DND-41 (cell line): ENCODE measurements at regions not wholly inside any gene's neighbourhood (a gene's known extent, or its start where the extent isn't known, plus 50 kb on each side); places are given as distances from the start of the nearest gene placed in this dataset.

Experiments used
- ATAC-seq: fragments of 200-7000 bp; cut with Tn5 transposase; 3 replicates; pipeline ENCODE4 v1.9.1; 2021; ENCODE audit warnings: low read depth; ENCODE audit not compliant: insufficient read depth
- DNase-seq: peaks from one replicate; pipeline ENCODE4 v3.0.0-alpha.2; 2020
- H2AFZ ChIP-seq: 2 replicates; pipeline ENCODE4 v1.6.0; 2012; ENCODE audit warnings: low read depth, low read length
- H3K27ac ChIP-seq: 2 replicates; pipeline ENCODE4 v1.5.1; 2012; ENCODE audit warnings: low read length, inconsistent platforms
- H3K27me3 ChIP-seq: fragments of 200-600 bp; sonication (generic); 2 replicates; pipeline ENCODE4 v1.6.0; 2012; ENCODE audit warnings: low read length, mild to moderate bottlenecking, inconsistent platforms; ENCODE audit not compliant: insufficient read depth, poor library complexity
- H3K36me3 ChIP-seq: 2 replicates; pipeline ENCODE4 v1.5.1; 2012; ENCODE audit warnings: low read length, inconsistent platforms; ENCODE audit not compliant: insufficient read depth
- H3K4me1 ChIP-seq: 2 replicates; pipeline ENCODE4 v1.5.1; 2012; ENCODE audit warnings: mild to moderate bottlenecking, low read length; ENCODE audit not compliant: insufficient read depth
- H3K4me2 ChIP-seq: 2 replicates; pipeline ENCODE4 v1.6.0; 2012; ENCODE audit warnings: mild to moderate bottlenecking, moderate library complexity, low read length, inconsistent platforms; ENCODE audit not compliant: insufficient read depth
- H3K4me3 ChIP-seq, 2 experiments: fragments of 200-600 bp in 1 of 2; shearing (Covaris generic) in 1 of 2; 2 replicates each; pipeline ENCODE4 v1.5.1; 2012 to 2016; ENCODE audit warnings: inconsistent platforms in 2 of 2, low read length in 2 of 2, mild to moderate bottlenecking in 2 of 2, low read depth in 1 of 2, moderate library complexity in 1 of 2
- H3K79me2 ChIP-seq: 2 replicates; pipeline ENCODE4 v1.6.0; 2012; ENCODE audit warnings: low read length, inconsistent platforms; ENCODE audit not compliant: insufficient read depth
- H3K9ac ChIP-seq: 2 replicates; pipeline ENCODE4 v1.6.0; 2012; ENCODE audit warnings: low read depth, mild to moderate bottlenecking, inconsistent platforms, low read length, moderate library complexity
- H3K9me3 ChIP-seq: 2 replicates; pipeline ENCODE4 v1.5.1; 2012; ENCODE audit warnings: low read length, moderate library complexity, mild to moderate bottlenecking, inconsistent platforms; ENCODE audit not compliant: insufficient read depth, severe bottlenecking
- H4K20me1 ChIP-seq: 2 replicates; pipeline ENCODE4 v1.6.0; 2012; ENCODE audit warnings: low read length; ENCODE audit not compliant: insufficient read depth
- EZH2 ChIP-seq: IDR thresholded peaks from 3 replicates; pipeline ENCODE4 v1.6.1; 2012; ENCODE audit warnings: borderline replicate concordance, low read depth, mild to moderate bottlenecking, moderate library complexity, low read length, inconsistent platforms; ENCODE audit not compliant: severe bottlenecking
- TF ChIP-seq, protein P1 (sequence below): IDR thresholded peaks from 2 replicates; pipeline ENCODE4 v1.5.1; 2012; ENCODE audit warnings: borderline replicate concordance, low read length, moderate library complexity, mild to moderate bottlenecking; ENCODE audit not compliant: poor library complexity, severe bottlenecking; ENCODE audit errors: extremely low read depth

DNA sequence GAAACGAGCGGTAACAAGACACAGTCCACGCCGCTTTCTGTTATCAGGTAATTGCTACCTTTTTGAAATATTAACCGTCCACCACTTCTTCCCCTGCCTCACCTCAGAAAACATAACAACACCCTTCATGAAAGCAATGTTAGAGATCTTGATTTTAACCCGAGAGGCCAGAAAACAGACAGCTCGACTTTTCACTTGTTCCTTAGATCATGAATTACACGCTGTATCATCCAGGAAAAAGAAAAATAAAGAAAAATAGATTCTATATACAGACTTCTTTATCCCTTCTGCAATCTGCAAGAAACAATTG, 957.1 kb upstream of the SOX9 start:
- Histone ChIP-seq H2AFZ (no peak overlapping the region), H3K27me3 (no peaks in the 10 kb centered on the region), H3K4me1 (no peaks in the 10 kb centered on the region), H3K79me2 (no peaks in the 10 kb centered on the region), H3K9me3 (no peaks in the 10 kb centered on the region), H3K27ac (no peak overlapping the region), H4K20me1 (no peaks in the 10 kb centered on the region), H3K4me3 (no peak overlapping the region), H3K9ac (no peak overlapping the region), H3K36me3 (no peaks in the 10 kb centered on the region), H3K4me2 (no peak overlapping the region)
- ATAC-seq (no peak), DNase-seq (no peak)
- TF ChIP-seq, protein P1, sequence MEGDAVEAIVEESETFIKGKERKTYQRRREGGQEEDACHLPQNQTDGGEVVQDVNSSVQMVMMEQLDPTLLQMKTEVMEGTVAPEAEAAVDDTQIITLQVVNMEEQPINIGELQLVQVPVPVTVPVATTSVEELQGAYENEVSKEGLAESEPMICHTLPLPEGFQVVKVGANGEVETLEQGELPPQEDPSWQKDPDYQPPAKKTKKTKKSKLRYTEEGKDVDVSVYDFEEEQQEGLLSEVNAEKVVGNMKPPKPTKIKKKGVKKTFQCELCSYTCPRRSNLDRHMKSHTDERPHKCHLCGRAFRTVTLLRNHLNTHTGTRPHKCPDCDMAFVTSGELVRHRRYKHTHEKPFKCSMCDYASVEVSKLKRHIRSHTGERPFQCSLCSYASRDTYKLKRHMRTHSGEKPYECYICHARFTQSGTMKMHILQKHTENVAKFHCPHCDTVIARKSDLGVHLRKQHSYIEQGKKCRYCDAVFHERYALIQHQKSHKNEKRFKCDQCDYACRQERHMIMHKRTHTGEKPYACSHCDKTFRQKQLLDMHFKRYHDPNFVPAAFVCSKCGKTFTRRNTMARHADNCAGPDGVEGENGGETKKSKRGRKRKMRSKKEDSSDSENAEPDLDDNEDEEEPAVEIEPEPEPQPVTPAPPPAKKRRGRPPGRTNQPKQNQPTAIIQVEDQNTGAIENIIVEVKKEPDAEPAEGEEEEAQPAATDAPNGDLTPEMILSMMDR = no peak
- no peak for TF ChIP-seq EZH2

DNA sequence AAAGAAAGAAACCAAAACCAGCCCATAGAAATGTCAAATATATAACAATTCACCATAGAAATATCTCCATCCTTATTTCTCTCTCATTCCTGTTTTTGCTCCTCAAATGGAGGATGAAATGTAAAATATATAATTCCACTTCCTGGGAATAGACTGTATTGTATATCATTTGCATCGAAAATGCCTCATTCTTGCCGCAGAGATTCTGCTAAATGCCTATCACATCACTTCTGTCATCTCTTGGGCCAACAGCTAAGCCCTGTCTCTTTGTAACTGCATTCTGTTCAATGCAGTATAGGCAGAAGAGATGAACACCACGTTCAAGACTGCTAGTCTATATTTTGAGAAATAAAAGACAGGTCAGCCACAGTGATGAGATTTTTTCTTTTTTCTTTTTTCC, 956.3 kb upstream of the SOX9 start:
- Histone ChIP-seq H3K27me3 (no peaks in the 10 kb centered on the region), H3K79me2 (no peaks in the 10 kb centered on the region), H3K4me3 (no peak overlapping the region), H4K20me1 (no peaks in the 10 kb centered on the region), H3K4me2 (no peak overlapping the region), H3K9ac (no peak overlapping the region), H3K27ac (no peak overlapping the region), H3K9me3 (no peaks in the 10 kb centered on the region), H3K4me1 (no peaks in the 10 kb centered on the region), H3K36me3 (no peaks in the 10 kb centered on the region), H2AFZ (no peak overlapping the region)
- no peak for TF ChIP-seq EZH2
- TF ChIP-seq, protein P1 = no peak
- ATAC-seq = no peak
- DNase-seq = no peak

DNA sequence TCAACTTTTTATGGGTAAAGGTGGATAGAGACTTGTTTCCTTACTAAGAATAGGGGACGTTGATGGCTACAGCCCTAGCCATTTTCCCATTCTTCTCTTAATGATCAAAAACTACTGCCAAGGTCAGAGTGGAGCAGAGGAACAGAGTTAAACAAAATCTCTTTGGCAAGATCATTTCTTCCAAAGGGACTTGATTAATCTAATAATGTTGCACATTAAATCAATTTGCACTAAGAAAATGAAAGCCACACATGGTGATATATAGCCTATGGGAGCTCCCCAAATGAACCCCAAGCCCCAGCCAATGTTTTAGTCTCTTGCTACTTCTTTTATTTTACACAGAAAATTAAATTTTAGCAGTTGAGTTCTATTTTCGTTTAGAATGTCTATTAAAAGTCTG, 954.5 kb upstream of the SOX9 start:
- Histone ChIP-seq H3K4me3 (no peak overlapping the region), H3K36me3 (no peaks in the 10 kb centered on the region), H2AFZ (no peak overlapping the region), H3K79me2 (no peaks in the 10 kb centered on the region), H3K9ac (no peak overlapping the region), H3K27me3 (no peaks in the 10 kb centered on the region), H4K20me1 (no peaks in the 10 kb centered on the region), H3K4me1 (no peaks in the 10 kb centered on the region), H3K9me3 (no peaks in the 10 kb centered on the region), H3K4me2 (no peak overlapping the region), H3K27ac (no peak overlapping the region)
- no peak for ATAC-seq
- TF ChIP-seq, protein P1 = no peak
- TF ChIP-seq EZH2 = no peak
- no peak for DNase-seq

DNA sequence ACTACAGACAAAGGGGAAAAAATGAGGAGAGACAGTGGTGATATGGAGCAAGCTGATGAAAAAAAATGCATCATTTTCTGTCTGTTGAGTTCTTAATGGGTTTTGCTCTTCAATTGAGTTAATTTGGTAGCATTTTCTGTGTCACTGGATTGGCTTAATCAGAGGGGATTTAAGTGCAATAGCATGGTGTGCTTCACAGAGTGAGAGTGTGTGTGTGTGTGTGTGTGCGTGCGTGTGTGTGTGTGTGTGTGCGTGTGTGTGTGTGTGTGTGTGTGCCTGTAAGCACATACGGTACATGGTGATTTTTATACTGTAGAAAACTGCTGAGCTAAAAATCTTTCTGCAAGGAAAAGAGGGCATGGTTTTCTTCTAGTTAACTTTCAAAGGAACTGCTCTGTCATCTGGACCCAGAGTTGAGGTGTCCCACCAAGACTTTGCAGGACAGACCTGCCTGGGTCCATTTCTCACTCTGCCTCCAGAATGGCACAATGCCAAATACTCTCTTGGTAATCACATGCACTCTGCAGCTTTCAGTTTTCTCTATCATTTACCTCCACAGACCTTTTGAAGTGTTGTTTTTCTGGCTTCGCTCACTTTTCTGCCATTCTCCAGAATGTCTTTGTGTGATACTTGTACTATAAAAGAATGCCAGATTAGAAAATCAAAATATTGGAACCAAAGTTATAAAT, 952.6 kb upstream of the SOX9 start:
- ATAC-seq = no peak
- no peak overlapping the region for H2AFZ ChIP-seq
- no peak for DNase-seq
- H3K9ac ChIP-seq = no peak overlapping the region
- no peaks in the 10 kb centered on the region for H3K36me3 ChIP-seq
- no peaks in the 10 kb centered on the region for H4K20me1 ChIP-seq
- H3K9me3 ChIP-seq = no peaks in the 10 kb centered on the region
- TF ChIP-seq EZH2 = no peak
- TF ChIP-seq, protein P1 = no peak
- H3K4me2 ChIP-seq = no peak overlapping the region
- no peaks in the 10 kb centered on the region for H3K27me3 ChIP-seq
- no peak overlapping the region for H3K27ac ChIP-seq
- H3K79me2 ChIP-seq = no peaks in the 10 kb centered on the region
- no peak overlapping the region for H3K4me3 ChIP-seq
- no peaks in the 10 kb centered on the region for H3K4me1 ChIP-seq
